PC-3 (cell line): ENCODE measurements at regions not wholly inside any gene's neighbourhood (a gene's known extent, or its start where the extent isn't known, plus 50 kb on each side); places are given as distances from the start of the nearest gene placed in this dataset.

Experiments used
- EZH2 ChIP-seq: fragments of 300-600 bp; sonication (generic); IDR thresholded peaks from one replicate; pipeline ENCODE4 v1.6.1; 2017; ENCODE audit warnings: antibody characterized with exemption, mild to moderate bottlenecking, low read length; ENCODE audit not compliant: unreplicated experiment
- TF ChIP-seq, protein P1 (sequence below): fragments of 300-600 bp; sonication (generic); conservative IDR thresholded peaks from 2 replicates; pipeline ENCODE4 v1.5.1; 2017; ENCODE audit warnings: antibody characterized with exemption, low read depth, mild to moderate bottlenecking, low read length

DNA sequence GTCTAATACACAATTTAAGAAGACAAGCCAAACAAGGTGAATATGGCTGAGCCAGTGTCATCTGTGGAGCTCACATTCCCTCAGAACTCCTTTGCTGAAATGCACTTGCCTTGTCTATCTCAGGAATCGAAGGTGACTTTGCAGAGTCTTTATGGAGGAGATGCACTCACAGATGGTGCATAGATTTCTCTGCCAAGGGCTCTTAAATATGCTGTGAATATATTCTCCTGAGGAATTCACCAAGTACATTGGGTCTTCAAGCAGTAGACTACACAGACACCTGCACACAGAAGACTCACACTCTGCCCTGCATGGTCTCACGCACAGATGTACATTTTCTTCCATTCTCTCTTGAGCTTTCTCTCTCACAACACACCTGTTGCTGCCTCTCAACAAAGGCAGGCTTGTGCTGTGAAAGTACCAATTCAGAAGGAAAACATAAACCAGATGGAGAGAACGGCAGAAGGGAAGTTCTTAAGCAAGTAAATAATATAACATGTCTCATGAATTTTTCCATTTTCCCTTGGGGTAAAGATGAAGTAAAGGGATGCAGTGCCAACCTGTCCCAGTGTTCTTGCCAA, 174.7 kb downstream of the DLEU7 start:
- TF ChIP-seq, protein P1, sequence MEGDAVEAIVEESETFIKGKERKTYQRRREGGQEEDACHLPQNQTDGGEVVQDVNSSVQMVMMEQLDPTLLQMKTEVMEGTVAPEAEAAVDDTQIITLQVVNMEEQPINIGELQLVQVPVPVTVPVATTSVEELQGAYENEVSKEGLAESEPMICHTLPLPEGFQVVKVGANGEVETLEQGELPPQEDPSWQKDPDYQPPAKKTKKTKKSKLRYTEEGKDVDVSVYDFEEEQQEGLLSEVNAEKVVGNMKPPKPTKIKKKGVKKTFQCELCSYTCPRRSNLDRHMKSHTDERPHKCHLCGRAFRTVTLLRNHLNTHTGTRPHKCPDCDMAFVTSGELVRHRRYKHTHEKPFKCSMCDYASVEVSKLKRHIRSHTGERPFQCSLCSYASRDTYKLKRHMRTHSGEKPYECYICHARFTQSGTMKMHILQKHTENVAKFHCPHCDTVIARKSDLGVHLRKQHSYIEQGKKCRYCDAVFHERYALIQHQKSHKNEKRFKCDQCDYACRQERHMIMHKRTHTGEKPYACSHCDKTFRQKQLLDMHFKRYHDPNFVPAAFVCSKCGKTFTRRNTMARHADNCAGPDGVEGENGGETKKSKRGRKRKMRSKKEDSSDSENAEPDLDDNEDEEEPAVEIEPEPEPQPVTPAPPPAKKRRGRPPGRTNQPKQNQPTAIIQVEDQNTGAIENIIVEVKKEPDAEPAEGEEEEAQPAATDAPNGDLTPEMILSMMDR, result no peak
- no peak for TF ChIP-seq EZH2
